GM18861 (cell line): ENCODE measurements at regions not wholly inside any gene's neighbourhood (a gene's known extent, or its start where the extent isn't known, plus 50 kb on each side); places are given as distances from the start of the nearest gene placed in this dataset.
"Not testable (repeated sequence)": the region's sequence is repeated elsewhere in the genome, so short reads cannot be mapped to it uniquely, and the experiment has no call there.

ENCODE experiments used
- ATAC-seq: cut with Tn5 transposase; IDR thresholded peaks from one replicate; pipeline ENCODE4 v1.9.1; 2021; ENCODE audit not compliant: unreplicated experiment

GRCh38 chr2:193845604-193846003 lies 1650.9 kb upstream of the TMEFF2 start:
- no peak for ATAC-seq

GRCh38 chr2:193843675-193844074 lies 1648.9 kb upstream of the TMEFF2 start:
- ATAC-seq, result no peak

- ATAC-seq, result no peak
Measured at GRCh38 chr2:193841384-193842150, 1646.8 kb upstream of the TMEFF2 start.

GRCh38 chr2:193837111-193837738 lies 1642.5 kb upstream of the TMEFF2 start:
- no peak for ATAC-seq

- not testable (repeated sequence) for ATAC-seq
Measured at GRCh38 chr2:193836424-193837006, 1641.8 kb upstream of the TMEFF2 start.

GRCh38 chr2:193833895-193834294 lies 1639.2 kb upstream of the TMEFF2 start:
- not testable (repeated sequence) for ATAC-seq

GRCh38 chr2:193824474-193824873 lies 1629.7 kb upstream of the TMEFF2 start:
- ATAC-seq, result no peak

- no peak for ATAC-seq
Measured at GRCh38 chr2:193818801-193819499, 1624.2 kb upstream of the TMEFF2 start.

- no peak for ATAC-seq
Measured at GRCh38 chr2:193816008-193816407, 1621.3 kb upstream of the TMEFF2 start.

GRCh38 chr2:193810533-193810932 lies 1615.8 kb upstream of the TMEFF2 start:
- no peak for ATAC-seq

GRCh38 chr2:193808877-193809276 lies 1614.1 kb upstream of the TMEFF2 start:
- ATAC-seq, result no peak

GRCh38 chr2:193806088-193806774 lies 1611.5 kb upstream of the TMEFF2 start:
- ATAC-seq, result no peak

GRCh38 chr2:193796847-193797246 lies 1602.1 kb upstream of the TMEFF2 start:
- ATAC-seq, result no peak

- no peak for ATAC-seq
Measured at GRCh38 chr2:193793914-193794313, 1599.2 kb upstream of the TMEFF2 start.

GRCh38 chr2:193783681-193784080 lies 1588.9 kb upstream of the TMEFF2 start:
- no peak for ATAC-seq

- ATAC-seq, result no peak
Measured at GRCh38 chr2:193778293-193778692, 1583.6 kb upstream of the TMEFF2 start.

GRCh38 chr2:193776988-193777387 lies 1582.3 kb upstream of the TMEFF2 start:
- no peak for ATAC-seq

GRCh38 chr2:193774166-193774565 lies 1579.4 kb upstream of the TMEFF2 start:
- ATAC-seq, result no peak

- no peak for ATAC-seq
Measured at GRCh38 chr2:193751299-193751698, 1556.6 kb upstream of the TMEFF2 start.

- ATAC-seq, result no peak
Measured at GRCh38 chr2:193749485-193749884, 1554.8 kb upstream of the TMEFF2 start.

GRCh38 chr2:193743089-193743488 lies 1548.4 kb upstream of the TMEFF2 start:
- no peak for ATAC-seq
